Duodenal mucosa (tissue), 2 donors: ENCODE measurements at regions not wholly inside any gene's neighbourhood (a gene's known extent, or its start where the extent isn't known, plus 50 kb on each side); places are given as distances from the start of the nearest gene placed in this dataset.
"Not testable (repeated sequence)": the region's sequence is repeated elsewhere in the genome, so short reads cannot be mapped to it uniquely, and the experiment has no call there.

Experiments used
- H3K27ac ChIP-seq: one replicate; pipeline ENCODE4 v1.7.0; 2013; ENCODE audit warnings: low read depth, low read length
- H3K27me3 ChIP-seq, 2 donors: one replicate each; pipeline ENCODE4 v1.7.0; 2013; ENCODE audit warnings: low read length in 2 of 2, control low read depth in 1 of 2; ENCODE audit not compliant: insufficient read depth in 2 of 2, control insufficient read depth in 1 of 2
- H3K36me3 ChIP-seq, 2 donors: one replicate each; pipeline ENCODE4 v1.7.0; 2013; ENCODE audit warnings: low read length in 2 of 2, control low read depth in 1 of 2; ENCODE audit not compliant: insufficient read depth in 2 of 2, control insufficient read depth in 1 of 2
- H3K4me1 ChIP-seq, 2 donors: one replicate each; pipeline ENCODE4 v1.7.0; 2013; ENCODE audit warnings: low read length in 2 of 2, control low read depth in 1 of 2; ENCODE audit not compliant: insufficient read depth in 2 of 2, control insufficient read depth in 1 of 2
- H3K4me3 ChIP-seq, 2 donors: one replicate each; pipeline ENCODE4 v1.7.0; 2013; ENCODE audit warnings: low read length in 2 of 2, low read depth in 1 of 2
- H3K9ac ChIP-seq, 2 donors: one replicate each; pipeline ENCODE4 v1.7.0; 2013; ENCODE audit warnings: low read length in 2 of 2, low read depth in 1 of 2
- H3K9me3 ChIP-seq, 2 donors: one replicate each; pipeline ENCODE4 v1.7.0; 2013; ENCODE audit warnings: low read length in 2 of 2, control low read depth in 1 of 2; ENCODE audit not compliant: control insufficient read depth in 1 of 2

GRCh38 chr6:67686225-67686624 lies 948.9 kb upstream of the ADGRB3 start:
- not testable (repeated sequence) for H3K9ac ChIP-seq, H3K27ac ChIP-seq, H3K9me3 ChIP-seq, H3K4me3 ChIP-seq, H3K27me3 ChIP-seq, H3K4me1 ChIP-seq, H3K36me3 ChIP-seq

GRCh38 chr6:67683960-67684359 lies 951.1 kb upstream of the ADGRB3 start:
- Histone ChIP-seq H3K9ac (no peak overlapping the region), H3K9me3 (peaks cover 0 to 3% of the 10 kb centered on the region in 2 donors), H3K4me3 (no peak overlapping the region), H3K36me3 (no peaks in the 10 kb centered on the region), H3K4me1 (no peaks in the 10 kb centered on the region), H3K27me3 (no peaks in the 10 kb centered on the region), H3K27ac (no peak overlapping the region)

- H3K4me3 ChIP-seq, result no peak overlapping the region
- no peak overlapping the region for H3K9ac ChIP-seq
- H3K27me3 ChIP-seq, result no peaks in the 10 kb centered on the region
- H3K9me3 ChIP-seq, result peaks cover 3% of the 10 kb centered on the region in 2 donors
- no peak overlapping the region for H3K27ac ChIP-seq
- no peaks in the 10 kb centered on the region for H3K4me1 ChIP-seq
- H3K36me3 ChIP-seq, result no peaks in the 10 kb centered on the region
Measured at GRCh38 chr6:67680297-67680932, 954.7 kb upstream of the ADGRB3 start.

- H3K27me3 ChIP-seq, result no peaks in the 10 kb centered on the region
- H3K36me3 ChIP-seq, result no peaks in the 10 kb centered on the region
- no peak overlapping the region for H3K27ac ChIP-seq
- no peaks in the 10 kb centered on the region for H3K4me1 ChIP-seq
- H3K9ac ChIP-seq, result no peak overlapping the region
- no peak overlapping the region for H3K4me3 ChIP-seq
- H3K9me3 ChIP-seq, result peaks cover 3 to 10% of the 10 kb centered on the region in 2 donors
Measured at GRCh38 chr6:67679566-67680296, 955.4 kb upstream of the ADGRB3 start.

GRCh38 chr6:67676892-67677291 lies 958.2 kb upstream of the ADGRB3 start:
- H3K9me3 ChIP-seq, result peaks cover 10 to 14% of the 10 kb centered on the region in 2 donors
- H3K27ac ChIP-seq, result no peak overlapping the region
- no peaks in the 10 kb centered on the region for H3K36me3 ChIP-seq
- H3K4me1 ChIP-seq, result no peaks in the 10 kb centered on the region
- no peaks in the 10 kb centered on the region for H3K27me3 ChIP-seq
- H3K4me3 ChIP-seq, result no peak overlapping the region
- no peak overlapping the region for H3K9ac ChIP-seq

GRCh38 chr6:67667637-67668422 lies 967.3 kb upstream of the ADGRB3 start:
- no peaks in the 10 kb centered on the region for H3K27me3 ChIP-seq
- H3K4me1 ChIP-seq, result no peaks in the 10 kb centered on the region
- no peak overlapping the region for H3K27ac ChIP-seq
- H3K36me3 ChIP-seq, result no peaks in the 10 kb centered on the region
- H3K4me3 ChIP-seq, result no peak overlapping the region
- no peak overlapping the region for H3K9ac ChIP-seq
- peaks cover 4 to 10% of the 10 kb centered on the region in 2 donors for H3K9me3 ChIP-seq

- peaks cover 5 to 12% of the 10 kb centered on the region in 2 donors for H3K9me3 ChIP-seq
- H3K27ac ChIP-seq, result no peak overlapping the region
- H3K4me3 ChIP-seq, result no peak overlapping the region
- no peaks in the 10 kb centered on the region for H3K27me3 ChIP-seq
- no peaks in the 10 kb centered on the region for H3K4me1 ChIP-seq
- no peaks in the 10 kb centered on the region for H3K36me3 ChIP-seq
- H3K9ac ChIP-seq, result no peak overlapping the region
Measured at GRCh38 chr6:67666177-67666964, 968.7 kb upstream of the ADGRB3 start.

GRCh38 chr6:67664942-67665341 lies 970.1 kb upstream of the ADGRB3 start:
- no peak overlapping the region for H3K9ac ChIP-seq
- no peaks in the 10 kb centered on the region for H3K4me1 ChIP-seq
- no peak overlapping the region for H3K4me3 ChIP-seq
- H3K27ac ChIP-seq, result no peak overlapping the region
- H3K9me3 ChIP-seq, result peaks cover 5 to 14% of the 10 kb centered on the region in 2 donors
- no peaks in the 10 kb centered on the region for H3K27me3 ChIP-seq
- no peaks in the 10 kb centered on the region for H3K36me3 ChIP-seq

- peaks cover 5 to 14% of the 10 kb centered on the region in 2 donors for H3K9me3 ChIP-seq
- H3K27me3 ChIP-seq, result no peaks in the 10 kb centered on the region
- H3K36me3 ChIP-seq, result no peaks in the 10 kb centered on the region
- H3K27ac ChIP-seq, result no peak overlapping the region
- no peak overlapping the region for H3K9ac ChIP-seq
- no peaks in the 10 kb centered on the region for H3K4me1 ChIP-seq
- H3K4me3 ChIP-seq, result no peak overlapping the region
Measured at GRCh38 chr6:67663105-67663895, 971.8 kb upstream of the ADGRB3 start.
